ENCODE measurements at regions not wholly inside any gene's neighbourhood (a gene's known extent, or its start where the extent isn't known, plus 50 kb on each side); places are given as distances from the start of the nearest gene placed in this dataset.

GRCh38 chr15:37698679-37699078, 235.8 kb upstream of the TMCO5A start:
- H3K9me3 ChIP-seq (replicated peaks): no peaks in the 10 kb centered on the region
- no peak for DNase-seq
- no peak overlapping the region for H3K27ac ChIP-seq
- H3K36me3 ChIP-seq: no peaks in the 10 kb centered on the region
- H3K27me3 ChIP-seq: no peaks in the 10 kb centered on the region
- no peaks in the 10 kb centered on the region for H3K4me1 ChIP-seq
- no peak overlapping the region for H3K4me3 ChIP-seq

- Histone ChIP-seq H3K9me3 (replicated peaks) (no peaks in the 10 kb centered on the region), H3K4me1 (no peaks in the 10 kb centered on the region), H3K36me3 (no peaks in the 10 kb centered on the region), H3K27me3 (no peaks in the 10 kb centered on the region), H3K27ac (no peak overlapping the region), H3K4me3 (no peak overlapping the region)
- DNase-seq: no peak
Measured at GRCh38 chr15:37701230-37701629, 233.2 kb upstream of the TMCO5A start.

GRCh38 chr15:37709669-37710068, 224.8 kb upstream of the TMCO5A start:
- H3K36me3 ChIP-seq: no peaks in the 10 kb centered on the region
- H3K4me3 ChIP-seq: no peak overlapping the region
- H3K4me1 ChIP-seq: no peaks in the 10 kb centered on the region
- no peaks in the 10 kb centered on the region for H3K9me3 ChIP-seq (replicated peaks)
- H3K27me3 ChIP-seq: no peaks in the 10 kb centered on the region
- DNase-seq: no peak
- no peak overlapping the region for H3K27ac ChIP-seq

- Histone ChIP-seq H3K9me3 (replicated peaks) (no peaks in the 10 kb centered on the region), H3K36me3 (no peaks in the 10 kb centered on the region), H3K27ac (no peak overlapping the region), H3K4me1 (no peaks in the 10 kb centered on the region), H3K27me3 (0 out of 2 replicates have a peak, but pooled peaks cover 6% of the 10 kb centered on the region), H3K4me3 (no peak overlapping the region)
- no peak for DNase-seq
Measured at GRCh38 chr15:37715101-37715500, 219.3 kb upstream of the TMCO5A start.

GRCh38 chr15:37720267-37720666, 214.2 kb upstream of the TMCO5A start:
- Histone ChIP-seq H3K4me1 (no peaks in the 10 kb centered on the region), H3K27me3 (0 out of 2 replicates have a peak, but pooled peaks cover 6% of the 10 kb centered on the region), H3K9me3 (replicated peaks) (no peaks in the 10 kb centered on the region), H3K4me3 (no peak overlapping the region), H3K36me3 (no peaks in the 10 kb centered on the region), H3K27ac (no peak overlapping the region)
- no peak for DNase-seq

- Histone ChIP-seq H3K4me3 (no peak overlapping the region), H3K27me3 (peaks cover 7% of the 10 kb centered on the region; the same call in 1 of the 2 replicates), H3K4me1 (no peaks in the 10 kb centered on the region), H3K27ac (no peak overlapping the region), H3K36me3 (no peaks in the 10 kb centered on the region), H3K9me3 (replicated peaks) (no peaks in the 10 kb centered on the region)
- no peak for DNase-seq
Measured at GRCh38 chr15:37731146-37731746, 203.2 kb upstream of the TMCO5A start.

GRCh38 chr15:37733628-37734027, 200.8 kb upstream of the TMCO5A start:
- Histone ChIP-seq H3K27me3 (peaks cover 7% of the 10 kb centered on the region; the same call in 1 of the 2 replicates), H3K4me3 (no peak overlapping the region), H3K36me3 (no peaks in the 10 kb centered on the region), H3K4me1 (no peaks in the 10 kb centered on the region), H3K27ac (no peak overlapping the region), H3K9me3 (replicated peaks) (no peaks in the 10 kb centered on the region)
- DNase-seq: no peak

- Histone ChIP-seq H3K4me3 (no peak overlapping the region), H3K27me3 (no peaks in the 10 kb centered on the region), H3K4me1 (no peaks in the 10 kb centered on the region), H3K27ac (no peak overlapping the region), H3K9me3 (replicated peaks) (no peaks in the 10 kb centered on the region), H3K36me3 (no peaks in the 10 kb centered on the region)
- DNase-seq: no peak
Measured at GRCh38 chr15:37740623-37741141, 193.8 kb upstream of the TMCO5A start.

- Histone ChIP-seq H3K27me3 (no peaks in the 10 kb centered on the region), H3K4me1 (no peaks in the 10 kb centered on the region), H3K9me3 (replicated peaks) (no peaks in the 10 kb centered on the region), H3K4me3 (no peak overlapping the region), H3K27ac (no peak overlapping the region), H3K36me3 (no peaks in the 10 kb centered on the region; the same call in 1 of the 2 replicates)
- DNase-seq: no peak
Measured at GRCh38 chr15:37743826-37744225, 190.6 kb upstream of the TMCO5A start.

- Histone ChIP-seq H3K4me3 (no peak overlapping the region), H3K36me3 (no peaks in the 10 kb centered on the region; the same call in 1 of the 2 replicates), H3K27ac (no peak overlapping the region), H3K9me3 (replicated peaks) (no peaks in the 10 kb centered on the region), H3K4me1 (no peaks in the 10 kb centered on the region), H3K27me3 (no peaks in the 10 kb centered on the region)
- no peak for DNase-seq
Measured at GRCh38 chr15:37744521-37744920, 189.9 kb upstream of the TMCO5A start.

- DNase-seq: no peak
- no peak overlapping the region for H3K4me3 ChIP-seq
- no peak overlapping the region for H3K27ac ChIP-seq
- H3K27me3 ChIP-seq: no peaks in the 10 kb centered on the region
- no peaks in the 10 kb centered on the region; the same call in 1 of the 2 replicates for H3K36me3 ChIP-seq
- no peaks in the 10 kb centered on the region for H3K4me1 ChIP-seq
- no peaks in the 10 kb centered on the region for H3K9me3 ChIP-seq (replicated peaks)
Measured at GRCh38 chr15:37751401-37751800, 183.0 kb upstream of the TMCO5A start.

- Histone ChIP-seq H3K9me3 (replicated peaks) (no peaks in the 10 kb centered on the region), H3K27ac (no peak overlapping the region), H3K4me1 (no peaks in the 10 kb centered on the region), H3K4me3 (no peak overlapping the region), H3K36me3 (no peaks in the 10 kb centered on the region), H3K27me3 (no peaks in the 10 kb centered on the region)
- no peak for DNase-seq
Measured at GRCh38 chr15:37756407-37756806, 178.0 kb upstream of the TMCO5A start.

- Histone ChIP-seq H3K27me3 (no peaks in the 10 kb centered on the region), H3K4me1 (no peaks in the 10 kb centered on the region), H3K4me3 (no peak overlapping the region), H3K36me3 (no peaks in the 10 kb centered on the region), H3K27ac (no peak overlapping the region), H3K9me3 (replicated peaks) (no peaks in the 10 kb centered on the region)
- DNase-seq: no peak
Measured at GRCh38 chr15:37758412-37758811, 176.0 kb upstream of the TMCO5A start.

- Histone ChIP-seq H3K4me3 (peak overlapping the region; percentile 11; the same call in 1 of the 2 replicates), H3K27me3 (no peaks in the 10 kb centered on the region), H3K9me3 (replicated peaks) (no peaks in the 10 kb centered on the region; the same call in 1 of the 2 replicates), H3K27ac (no peak overlapping the region), H3K4me1 (peaks cover 3% of the 10 kb centered on the region), H3K36me3 (no peaks in the 10 kb centered on the region)
- DNase-seq: peak; percentile 54 to 78
Measured at GRCh38 chr15:37764733-37765191, 169.7 kb upstream of the TMCO5A start.

GRCh38 chr15:37765786-37766185, 168.7 kb upstream of the TMCO5A start:
- H3K9me3 ChIP-seq (replicated peaks): no peaks in the 10 kb centered on the region; the same call in 1 of the 2 replicates
- DNase-seq: peak in 1 of 2 experiments; percentile 12
- H3K36me3 ChIP-seq: no peaks in the 10 kb centered on the region
- no peaks in the 10 kb centered on the region for H3K27me3 ChIP-seq
- H3K4me1 ChIP-seq: peaks cover 3% of the 10 kb centered on the region
- no peak overlapping the region for H3K27ac ChIP-seq
- no peak overlapping the region for H3K4me3 ChIP-seq
